GM20000 (cell line): ENCODE measurements at regions not wholly inside any gene's neighbourhood (a gene's known extent, or its start where the extent isn't known, plus 50 kb on each side); places are given as distances from the start of the nearest gene placed in this dataset.
"Not testable (repeated sequence)": the region's sequence is repeated elsewhere in the genome, so short reads cannot be mapped to it uniquely, and the experiment has no call there.

ENCODE experiments used
- DNase-seq: peaks from one replicate; pipeline ENCODE4 v3.0.0; 2012; ENCODE audit warnings: low spot score
- TF ChIP-seq, protein P1 (sequence below): IDR thresholded peaks from 2 replicates; pipeline ENCODE4 v1.5.1; 2012; ENCODE audit warnings: mild to moderate bottlenecking, control low read depth; ENCODE audit errors: extremely low read depth, missing control alignments

DNA sequence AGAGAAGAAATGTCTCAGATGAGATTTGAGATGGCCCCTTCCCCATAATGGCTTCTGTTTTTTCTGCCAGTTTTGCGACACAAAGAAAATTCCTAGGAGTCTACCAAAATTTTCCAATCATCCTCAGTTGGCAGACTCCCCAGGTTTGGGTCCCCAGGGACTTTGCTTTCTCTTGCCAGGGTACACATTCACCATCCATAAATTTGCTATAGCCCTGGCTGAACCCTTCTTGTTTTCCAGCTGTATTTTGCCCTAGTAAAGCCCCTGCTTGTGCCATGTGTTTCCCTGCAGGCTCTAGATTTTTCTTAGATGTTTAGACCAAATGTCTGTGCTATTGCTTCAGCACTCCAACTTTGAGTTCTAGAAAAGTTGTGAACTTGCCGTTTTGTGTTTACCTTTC, 283.2 kb downstream of the ANXA1 start:
- no peak for DNase-seq
- TF ChIP-seq, protein P1, sequence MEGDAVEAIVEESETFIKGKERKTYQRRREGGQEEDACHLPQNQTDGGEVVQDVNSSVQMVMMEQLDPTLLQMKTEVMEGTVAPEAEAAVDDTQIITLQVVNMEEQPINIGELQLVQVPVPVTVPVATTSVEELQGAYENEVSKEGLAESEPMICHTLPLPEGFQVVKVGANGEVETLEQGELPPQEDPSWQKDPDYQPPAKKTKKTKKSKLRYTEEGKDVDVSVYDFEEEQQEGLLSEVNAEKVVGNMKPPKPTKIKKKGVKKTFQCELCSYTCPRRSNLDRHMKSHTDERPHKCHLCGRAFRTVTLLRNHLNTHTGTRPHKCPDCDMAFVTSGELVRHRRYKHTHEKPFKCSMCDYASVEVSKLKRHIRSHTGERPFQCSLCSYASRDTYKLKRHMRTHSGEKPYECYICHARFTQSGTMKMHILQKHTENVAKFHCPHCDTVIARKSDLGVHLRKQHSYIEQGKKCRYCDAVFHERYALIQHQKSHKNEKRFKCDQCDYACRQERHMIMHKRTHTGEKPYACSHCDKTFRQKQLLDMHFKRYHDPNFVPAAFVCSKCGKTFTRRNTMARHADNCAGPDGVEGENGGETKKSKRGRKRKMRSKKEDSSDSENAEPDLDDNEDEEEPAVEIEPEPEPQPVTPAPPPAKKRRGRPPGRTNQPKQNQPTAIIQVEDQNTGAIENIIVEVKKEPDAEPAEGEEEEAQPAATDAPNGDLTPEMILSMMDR: no peak

DNA sequence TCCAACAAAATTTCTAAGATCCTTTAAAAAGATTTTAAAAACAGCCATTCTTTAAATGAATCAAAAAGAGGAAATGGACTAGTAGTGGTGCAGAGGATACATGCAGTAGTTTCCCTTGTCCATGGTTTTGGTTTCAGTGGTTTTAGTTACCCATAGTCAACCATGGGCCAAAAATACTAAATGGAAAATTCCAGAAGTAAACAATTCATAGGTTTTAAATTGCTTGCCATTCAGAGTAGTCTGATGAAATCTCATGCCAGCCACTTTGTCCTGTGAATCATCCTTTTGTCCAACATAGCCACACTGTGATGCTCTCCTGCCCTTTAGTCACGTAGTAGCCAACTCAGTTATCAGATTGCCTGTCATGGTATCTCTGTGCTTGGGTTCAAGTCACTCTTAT, 286.1 kb downstream of the ANXA1 start:
- TF ChIP-seq, protein P1: no peak
- no peak for DNase-seq

DNA sequence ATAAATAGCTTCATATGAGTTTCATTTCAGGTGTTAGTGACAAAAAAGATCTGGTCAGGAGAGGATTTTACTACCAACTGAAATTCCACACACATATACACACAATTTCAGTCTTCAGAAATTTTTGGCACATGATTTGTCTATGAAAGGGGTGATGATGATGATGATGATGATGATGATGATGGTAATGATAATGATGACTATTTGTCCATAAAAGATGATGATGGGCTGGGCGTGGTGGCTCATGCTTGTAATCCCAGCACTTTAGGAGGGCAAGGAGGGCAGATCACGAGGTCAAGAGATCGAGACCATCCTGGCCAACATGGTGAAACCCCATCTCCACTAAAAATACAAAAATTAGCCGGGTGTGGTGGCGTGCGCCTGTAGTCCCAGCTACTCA, 288.2 kb downstream of the ANXA1 start:
- not testable (repeated sequence) for DNase-seq

DNA sequence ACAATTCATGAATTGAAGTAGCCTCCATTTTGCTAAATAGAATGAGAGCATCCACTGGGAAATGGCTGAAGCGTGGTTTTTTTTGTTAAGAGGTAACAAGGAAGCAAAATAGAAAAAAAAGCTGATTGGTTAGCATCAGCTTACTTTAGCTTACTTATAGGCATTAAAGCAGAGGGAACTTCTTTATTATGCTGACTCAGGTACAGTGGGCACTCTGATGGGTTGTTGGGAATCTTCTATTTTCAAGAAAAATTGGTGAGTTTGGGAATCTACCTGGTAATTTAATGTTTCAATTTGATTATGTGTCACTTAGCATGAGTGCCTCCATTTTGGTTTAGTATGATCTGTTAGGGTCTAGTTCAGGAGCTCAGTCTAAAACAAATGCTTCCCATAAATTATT, 289.6 kb downstream of the ANXA1 start:
- TF ChIP-seq, protein P1: no peak
- no peak for DNase-seq

DNA sequence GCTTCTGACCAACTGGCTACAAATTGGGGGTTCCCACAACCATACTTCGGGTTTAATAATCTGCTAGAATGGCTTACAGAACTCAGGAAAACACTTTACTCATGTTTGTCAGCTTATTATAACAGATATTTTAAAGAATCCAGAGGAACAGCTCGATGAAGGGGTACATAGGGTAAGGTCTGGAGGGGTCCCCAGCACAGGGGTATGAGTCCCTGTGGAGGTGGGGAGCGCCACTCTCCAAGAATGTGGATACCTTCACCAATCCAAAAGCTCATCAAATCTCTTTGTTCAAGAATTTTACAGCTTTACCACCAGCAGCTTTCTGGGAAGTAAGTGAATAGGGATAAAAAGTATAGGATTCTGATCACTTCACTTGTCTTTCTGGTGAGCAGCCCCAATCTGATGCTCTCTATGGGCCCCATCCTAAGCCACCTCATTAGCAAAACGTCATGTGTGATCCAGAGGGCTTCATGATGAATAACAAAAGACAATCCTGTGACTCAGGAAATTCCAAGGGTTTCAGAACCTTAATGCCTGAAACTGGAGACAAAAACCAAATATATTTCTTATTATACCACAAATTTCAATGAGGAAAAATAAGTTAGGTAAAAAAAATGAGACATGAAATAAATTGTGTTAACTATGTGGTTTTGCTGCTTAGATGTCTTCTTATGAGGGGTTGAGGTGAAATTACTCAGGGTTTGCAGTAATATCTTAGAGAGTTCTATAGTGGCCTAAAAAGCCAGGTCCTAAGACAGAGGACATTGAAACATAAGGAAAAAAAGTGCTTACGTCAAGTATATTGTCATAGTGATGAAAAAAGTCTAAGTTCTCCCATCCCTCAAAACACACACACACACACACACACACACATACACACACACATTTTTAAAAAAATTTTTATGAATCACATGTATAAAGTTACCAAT, 290.5 kb downstream of the ANXA1 start:
- TF ChIP-seq, protein P1: no peak
- DNase-seq: no peak

DNA sequence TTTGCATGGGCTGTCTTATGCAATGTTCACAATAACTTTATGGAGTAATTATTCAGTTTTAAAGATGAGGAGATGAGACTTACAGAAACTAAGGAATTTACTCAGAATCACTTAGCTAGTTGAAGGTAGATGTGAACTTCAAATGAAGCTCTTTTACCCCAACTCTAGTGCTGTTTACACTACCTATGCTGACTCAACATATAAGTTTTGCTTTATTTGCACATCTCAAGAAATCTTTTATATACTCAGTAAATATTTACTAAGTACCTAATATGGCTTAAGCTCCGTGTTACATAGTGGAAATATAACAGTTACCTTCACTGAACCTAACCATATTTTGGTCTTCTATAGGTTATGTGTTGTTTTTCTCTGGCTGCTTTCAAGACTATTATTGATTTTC, 293.2 kb downstream of the ANXA1 start:
- TF ChIP-seq, protein P1: no peak
- no peak for DNase-seq

DNA sequence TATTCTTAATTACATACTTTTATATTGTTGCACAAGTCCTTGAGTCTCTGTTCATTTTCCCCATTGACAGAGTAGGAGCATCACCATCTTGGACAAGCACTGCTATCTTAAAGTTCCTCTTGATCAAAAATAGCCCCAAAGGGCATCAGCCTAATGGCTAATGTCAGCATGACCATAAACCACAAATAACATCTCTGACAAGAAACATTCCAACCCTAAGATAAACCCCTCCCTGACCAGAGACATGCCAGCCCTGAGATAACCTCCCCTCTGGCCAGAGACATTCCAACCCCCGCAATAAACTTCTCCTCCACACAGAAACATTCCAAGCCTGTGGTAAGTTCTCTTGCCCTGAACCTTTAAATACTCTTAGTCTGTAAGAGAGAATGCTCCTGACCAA, 293.7 kb downstream of the ANXA1 start:
- not testable (repeated sequence) for DNase-seq

DNA sequence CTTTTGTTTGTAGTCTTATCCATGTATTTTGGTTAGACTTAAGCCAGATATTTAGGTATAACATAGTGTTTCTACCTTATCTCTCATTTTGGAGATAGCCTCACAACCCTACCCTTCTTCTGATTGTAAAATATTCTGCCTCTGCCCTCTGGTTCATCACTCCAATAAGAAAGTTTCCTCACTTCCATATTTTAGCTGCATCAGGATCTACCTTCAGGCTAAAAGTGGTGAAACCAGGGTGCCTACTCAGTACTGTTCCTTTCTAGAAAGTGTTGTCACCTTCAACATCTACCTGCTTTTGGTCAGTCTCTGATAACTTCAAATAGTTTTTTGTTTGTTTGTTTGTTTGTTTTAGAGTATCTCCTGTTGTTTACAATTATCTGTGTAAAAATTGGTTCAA, 294.6 kb downstream of the ANXA1 start:
- TF ChIP-seq, protein P1: no peak
- no peak for DNase-seq
